Stimulated activated CD4-positive, alpha-beta T cell treated with anti-CD3 and anti-CD28 coated beads, Interleukin-1b, Interleukin-23, amount 100 ng/mL, for 24 hours (primary cell): ENCODE measurements at regions not wholly inside any gene's neighbourhood (a gene's known extent, or its start where the extent isn't known, plus 50 kb on each side); places are given as distances from the start of the nearest gene placed in this dataset.
"Not testable (repeated sequence)": the region's sequence is repeated elsewhere in the genome, so short reads cannot be mapped to it uniquely, and the experiment has no call there.

Source experiments
- DNase-seq, 4 experiments: peaks; one replicate each; pipeline ENCODE4 v3.0.0-alpha.2; 2020; ENCODE audit warnings: low read depth in 4 of 4, low spot score in 1 of 4

DNA sequence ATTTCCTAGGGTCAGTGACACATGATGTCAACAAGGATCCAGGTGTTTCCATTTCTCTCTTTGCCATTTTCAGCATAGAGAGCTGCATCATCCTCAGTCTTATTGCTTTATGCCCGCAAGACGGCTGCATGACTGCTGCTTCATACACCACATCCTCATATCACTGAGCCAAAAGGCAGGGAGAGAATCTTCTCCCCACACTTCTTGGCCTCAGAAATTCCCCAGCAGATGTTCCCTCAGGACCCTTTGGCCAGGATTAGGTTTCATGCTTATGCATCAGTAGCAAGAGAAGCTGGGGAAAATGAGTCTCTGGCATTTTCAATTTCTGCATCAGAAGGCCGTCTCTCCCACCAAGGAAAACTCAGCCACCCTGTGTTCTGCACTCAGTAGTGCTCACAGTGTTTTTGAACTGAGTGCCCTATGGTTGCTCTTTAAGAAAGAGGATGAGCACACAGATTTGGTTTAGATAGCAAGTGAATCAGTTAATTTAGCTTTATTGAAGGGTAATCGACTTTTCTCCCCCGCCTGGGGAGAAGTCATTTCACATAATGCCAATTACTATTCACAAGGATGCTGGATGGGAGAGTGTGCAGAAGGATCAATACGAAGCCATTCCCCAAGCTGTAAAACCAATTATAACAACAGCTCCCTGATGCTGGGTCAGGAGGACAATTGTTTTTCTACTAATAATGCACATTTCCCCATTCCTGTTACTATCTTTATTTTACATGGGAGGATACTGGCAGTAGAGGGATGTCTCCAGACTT is 360.2 kb downstream of the HHIPL2 start:
- no peak for DNase-seq

- DNase-seq: no peak
These were observed 365.3 kb downstream of the HHIPL2 start for GRCh38 chr1:222182641-222183040.

GRCh38 chr1:222181191-222181590 is 366.7 kb downstream of the HHIPL2 start:
- no peak for DNase-seq

- not testable (repeated sequence) for DNase-seq
These were observed 370.4 kb downstream of the HHIPL2 start for GRCh38 chr1:222177496-222177895.

GRCh38 chr1:222171005-222171404 is 376.9 kb downstream of the HHIPL2 start:
- no peak for DNase-seq

DNA sequence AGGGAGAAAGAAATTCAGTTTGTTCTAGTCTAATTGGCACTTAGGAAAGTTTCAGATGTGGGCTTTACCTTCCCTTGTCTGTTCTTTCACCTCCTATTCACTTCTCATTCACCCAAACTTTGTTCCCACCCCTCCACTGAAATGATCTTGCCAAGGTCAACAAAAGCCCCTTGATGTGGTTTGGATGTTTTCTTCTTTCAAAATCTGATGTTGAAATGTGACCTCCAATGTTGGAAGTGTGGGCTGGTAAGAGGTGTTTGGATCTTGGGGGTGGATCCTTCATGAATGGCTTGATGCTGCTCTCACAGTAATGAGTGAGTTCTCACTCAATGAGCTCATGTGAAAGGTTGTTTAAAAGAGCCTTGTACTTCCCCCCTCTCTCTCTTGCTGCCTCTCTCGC is 379.3 kb downstream of the HHIPL2 start:
- DNase-seq: no peak

DNA sequence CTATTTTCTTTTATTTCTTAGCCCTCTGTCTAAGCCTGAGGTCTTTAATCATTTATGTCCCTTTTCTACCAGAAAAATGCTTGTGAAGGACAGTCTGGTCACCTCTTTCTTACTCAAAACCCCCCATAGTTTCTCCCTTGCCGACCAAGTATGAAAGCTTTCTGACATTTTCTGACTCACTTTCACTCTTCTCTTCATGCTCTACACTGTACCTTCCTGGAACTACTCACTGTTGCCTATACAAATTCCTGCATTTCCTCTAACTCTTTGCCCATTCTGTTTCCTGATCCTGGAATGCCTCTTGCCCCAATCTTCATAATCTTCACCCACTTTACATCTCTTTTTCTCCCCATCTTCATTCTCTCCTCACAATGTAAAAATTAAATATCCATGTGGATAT is 380.0 kb downstream of the HHIPL2 start:
- DNase-seq: no peak

DNA sequence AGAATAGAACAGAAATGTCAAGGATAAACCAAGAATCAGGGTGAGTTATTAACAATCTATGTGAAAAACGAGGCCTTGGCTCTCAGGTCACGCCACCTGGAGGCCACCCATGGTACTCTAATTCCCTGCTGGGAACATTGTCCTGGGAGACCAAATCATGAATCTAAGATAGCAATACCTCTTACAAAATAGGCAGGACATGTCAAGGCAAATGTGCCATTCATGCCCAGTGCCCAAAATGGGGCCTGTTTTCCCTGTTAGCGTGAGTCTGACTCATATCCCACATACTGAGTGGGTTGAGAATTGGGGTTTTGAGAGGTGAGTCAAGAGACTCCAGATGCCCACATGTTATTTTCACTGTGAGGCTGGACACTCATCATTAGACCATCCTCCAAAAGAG is 380.8 kb downstream of the HHIPL2 start:
- peak in 1 of 4 experiments; percentile 1 for DNase-seq

GRCh38 chr1:222165629-222166028 is 382.3 kb downstream of the HHIPL2 start:
- no peak for DNase-seq

DNA sequence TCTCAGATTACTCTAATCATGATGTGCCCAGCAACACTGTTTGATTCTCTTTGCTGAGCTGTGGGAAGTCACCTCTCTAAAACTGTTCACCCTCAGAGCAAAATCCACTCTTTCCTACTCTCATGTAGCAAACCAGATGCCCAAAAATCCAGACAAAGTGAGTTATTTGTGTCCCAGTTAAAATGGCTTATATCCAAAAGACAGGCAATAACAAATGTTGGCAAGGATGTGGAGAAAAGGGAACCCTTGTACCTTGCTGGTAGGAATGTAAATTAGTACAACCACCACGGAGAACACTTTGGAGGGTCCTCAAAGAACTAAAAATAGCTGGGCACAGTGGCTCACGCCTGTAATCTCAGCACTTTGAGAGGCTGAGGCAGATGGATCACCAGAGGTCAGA is 384.0 kb downstream of the HHIPL2 start:
- no peak for DNase-seq

DNA sequence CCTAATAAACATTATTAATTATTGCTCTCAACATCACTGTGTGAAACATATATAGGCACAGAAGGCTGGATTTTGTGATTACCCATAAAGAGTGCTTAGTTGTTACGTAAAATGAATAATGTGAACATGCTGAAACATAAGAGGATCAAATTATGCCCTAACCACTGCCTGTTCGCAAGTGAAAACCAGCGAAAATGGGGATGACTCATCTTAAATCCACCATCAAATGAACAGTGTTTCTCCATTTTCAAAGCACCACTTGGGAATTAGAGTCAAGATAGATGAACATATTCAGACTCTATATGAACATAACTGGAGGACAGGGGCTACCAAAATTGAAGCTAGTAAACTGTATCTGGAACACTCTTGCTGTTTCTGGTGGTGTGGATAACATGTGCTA is 386.2 kb downstream of the HHIPL2 start:
- no peak for DNase-seq

DNA sequence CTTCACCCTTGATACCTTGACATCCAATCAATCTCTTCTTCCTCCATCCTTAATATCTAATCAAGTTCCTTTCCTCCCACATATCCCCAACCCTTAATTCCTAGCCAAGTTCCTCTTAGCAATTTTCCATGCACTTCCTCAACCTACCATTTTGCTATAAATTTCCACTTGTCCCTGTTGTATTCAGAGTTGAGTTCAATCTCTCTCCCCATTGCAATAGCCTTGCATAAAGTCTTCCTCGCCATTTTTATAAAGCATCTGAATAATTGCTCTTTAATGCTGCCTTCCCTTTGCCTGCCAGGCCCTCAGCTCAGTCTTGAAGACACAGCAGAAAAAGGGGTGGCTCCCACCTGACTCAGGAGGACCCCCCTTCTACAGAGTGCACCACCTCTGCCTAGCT is 390.3 kb downstream of the HHIPL2 start:
- DNase-seq: no peak

- no peak for DNase-seq
These were observed 398.3 kb upstream of the DUSP10 start for GRCh38 chr1:222140206-222140605.

DNA sequence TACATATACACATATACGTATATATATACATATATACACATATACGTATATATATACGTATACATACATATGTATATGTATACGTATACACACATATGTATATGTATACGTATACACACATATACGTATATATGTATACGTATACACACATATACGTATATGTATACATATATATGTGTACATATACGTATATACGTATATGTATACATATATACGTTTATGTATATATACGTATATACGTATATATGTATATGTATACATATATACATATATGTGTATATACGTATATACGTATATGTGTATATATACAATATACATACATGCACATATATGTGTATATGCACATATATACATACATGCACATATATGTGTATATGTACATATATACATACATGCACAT is 396.2 kb upstream of the DUSP10 start:
- no peak for DNase-seq

DNA sequence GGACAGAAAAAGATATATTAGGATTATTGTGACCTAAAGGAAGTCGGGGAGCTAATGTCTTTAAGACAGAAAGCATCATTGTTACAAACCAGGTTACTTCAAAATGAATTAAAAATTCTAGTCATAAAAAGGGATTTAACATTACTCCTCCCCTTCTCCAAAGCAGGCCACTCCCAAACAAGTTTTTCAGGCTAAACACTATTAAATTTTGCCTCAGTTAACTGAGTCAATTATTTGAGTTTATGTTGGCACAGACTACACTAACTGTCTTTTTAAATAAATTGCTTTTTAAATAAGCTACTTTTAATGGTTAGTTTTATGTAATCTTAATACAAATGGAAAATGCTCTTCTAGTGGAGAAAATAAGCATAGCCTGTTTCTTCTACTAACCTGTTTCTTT is 395.0 kb upstream of the DUSP10 start:
- no peak for DNase-seq

GRCh38 chr1:222129041-222129440 is 387.2 kb upstream of the DUSP10 start:
- no peak for DNase-seq

DNA sequence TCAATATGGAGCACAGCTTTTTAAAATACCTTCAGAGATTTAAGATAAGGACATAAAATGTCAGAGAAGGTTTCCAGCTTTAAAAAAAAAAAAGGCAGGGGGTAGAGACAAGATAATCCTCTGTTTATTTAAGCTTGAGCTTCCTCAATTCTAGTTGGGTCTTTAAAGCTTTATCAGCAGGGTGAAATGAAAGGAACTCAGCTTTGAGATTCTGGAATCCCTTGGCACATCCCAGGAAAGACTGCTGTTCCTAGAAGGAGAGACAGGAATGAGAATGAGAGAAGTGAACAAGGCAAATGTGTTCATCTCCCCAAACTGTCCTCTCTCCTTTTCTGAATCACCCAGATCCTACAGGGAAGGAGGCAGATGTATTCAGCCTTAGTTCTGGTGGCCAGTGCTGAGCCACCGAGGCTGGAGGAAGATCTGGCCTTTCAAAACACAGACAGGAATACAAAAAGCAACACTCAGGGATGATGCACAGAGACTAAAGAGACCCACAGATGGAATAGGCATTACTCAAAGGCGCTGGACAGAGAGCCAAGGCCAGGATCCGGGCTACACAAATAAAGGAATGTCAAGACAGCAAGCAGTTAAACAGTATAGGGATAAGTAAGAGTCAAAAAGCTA is 385.8 kb upstream of the DUSP10 start:
- no peak for DNase-seq

DNA sequence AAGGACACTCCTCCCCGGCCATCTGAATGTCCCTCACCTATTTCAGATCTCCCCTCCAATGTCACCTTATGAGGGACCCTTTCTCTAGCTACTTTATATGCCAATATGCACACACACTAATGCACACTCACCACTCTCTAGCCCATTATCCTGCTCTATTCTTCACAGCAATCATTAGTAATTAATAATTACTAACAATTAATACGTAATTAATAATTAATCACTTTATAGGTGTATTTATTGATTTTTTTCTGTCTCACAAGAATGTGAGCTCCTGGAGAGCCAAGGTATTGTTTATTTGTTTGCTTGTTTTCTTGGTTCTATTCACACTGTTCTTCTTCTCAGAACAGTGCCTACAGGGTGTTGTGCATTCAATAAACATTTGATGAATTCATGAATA is 385.2 kb upstream of the DUSP10 start:
- no peak for DNase-seq

- no peak for DNase-seq
These were observed 384.2 kb upstream of the DUSP10 start for GRCh38 chr1:222126052-222126451.

DNA sequence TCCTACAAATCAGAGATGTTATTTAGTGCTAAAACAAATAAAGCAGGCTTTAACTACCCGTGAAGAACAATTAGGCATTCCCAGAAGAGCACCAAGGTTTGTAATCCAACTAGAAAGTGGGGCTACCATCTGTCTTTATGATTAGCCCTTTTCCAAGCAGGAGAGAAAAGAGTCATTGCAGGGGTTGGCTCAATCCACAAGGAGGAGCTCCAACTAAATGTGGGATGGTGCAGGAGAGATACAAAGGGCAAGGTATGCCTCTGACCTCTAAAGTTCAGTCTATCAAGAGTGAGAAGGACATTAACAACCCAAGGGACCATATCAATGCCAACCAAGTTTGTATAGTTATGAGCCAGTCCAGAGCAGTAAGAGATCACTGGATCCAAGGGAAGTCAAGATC is 382.7 kb upstream of the DUSP10 start:
- no peak for DNase-seq

DNA sequence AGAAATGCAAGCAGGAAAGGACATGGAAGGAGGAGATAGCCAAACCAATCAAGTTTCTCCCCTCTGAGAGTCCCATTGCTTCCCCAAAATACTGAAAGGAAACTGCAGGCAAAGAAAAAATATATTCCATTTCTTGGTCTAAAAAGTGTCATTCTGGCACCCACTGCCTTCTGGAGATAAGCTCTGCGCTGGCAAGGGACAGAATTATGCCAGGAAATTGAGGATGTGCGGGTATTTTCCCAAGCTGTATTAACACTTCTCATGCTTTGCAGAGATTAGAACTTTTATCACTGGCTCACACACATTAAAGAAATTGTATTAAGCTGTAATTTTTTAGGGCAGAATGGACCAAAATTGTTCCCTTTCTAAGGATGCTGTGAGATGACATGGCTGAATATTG is 381.2 kb upstream of the DUSP10 start:
- no peak for DNase-seq

DNA sequence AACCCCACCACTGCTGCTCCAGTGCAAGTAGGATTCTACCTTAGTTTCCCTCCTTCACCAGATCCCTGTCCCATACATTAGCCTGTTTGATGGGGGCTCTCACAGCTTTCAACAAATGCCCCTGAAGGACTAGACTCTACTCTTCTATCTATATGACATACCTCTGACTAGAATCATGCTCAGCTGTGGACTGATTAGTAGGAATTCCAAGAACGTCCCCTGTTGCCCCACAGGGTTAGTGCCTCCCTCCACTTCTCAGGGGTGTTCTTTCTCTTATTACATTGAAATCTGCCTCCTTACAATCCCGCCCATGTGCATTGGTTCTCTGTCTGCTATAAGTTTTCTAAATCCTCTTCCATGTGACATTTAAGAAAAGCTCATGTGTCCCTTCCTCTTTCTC is 375.9 kb upstream of the DUSP10 start:
- DNase-seq: no peak

GRCh38 chr1:222114536-222115156 is 372.8 kb upstream of the DUSP10 start:
- DNase-seq: no peak
